Spleen (tissue), 7 donors: ENCODE measurements at regions not wholly inside any gene's neighbourhood (a gene's known extent, or its start where the extent isn't known, plus 50 kb on each side); places are given as distances from the start of the nearest gene placed in this dataset.

Experiments
- CTCF ChIP-seq, 11 experiments: fragments of 200-600 bp in 7 of 11; fragments of 450-650 bp in 4 of 11; sonication (generic) in 4 of 11; IDR thresholded peaks in 8 of 11; conservative IDR thresholded peaks in 3 of 11; 1 replicate in 7 of 11; 2 replicates in 4 of 11; pipeline versions ENCODE4 v1.4.0 to v1.8.0; 2016 to 2021; ENCODE audit warnings: antibody characterized with exemption in 11 of 11, inconsistent platforms in 4 of 11, mild to moderate bottlenecking in 1 of 11
- POLR2A ChIP-seq, 3 donors: fragments of 450-650 bp; IDR thresholded peaks; one replicate each; pipeline ENCODE4 v1.5.1; 2017; ENCODE audit warnings: antibody characterized with exemption in 3 of 3, mild to moderate bottlenecking in 1 of 3
- POLR2AphosphoS5 ChIP-seq, 3 donors: sonication (generic); formaldehyde crosslinking; IDR thresholded peaks; one replicate each; pipeline ENCODE4 v1.5.1; 2017; ENCODE audit warnings: antibody characterized with exemption in 3 of 3
- donor health status: DM: no; HTN: no; CAD: no; lungs with moderate emphysema.
- donor health status: DM: no; HTN: no; CAD: no.
- donor health status: DM: no; HTN: no; CAD: no.

GRCh38 chr5:20619591-20619990, 631.6 kb upstream of the CDH18 start:
- TF ChIP-seq POLR2AphosphoS5 (IDR thresholded peaks at IDR 0.05) (no peak), POLR2A (IDR thresholded peaks at IDR 0.05) (no peak), CTCF (IDR thresholded peaks at IDR 0.05 in 8 of 11, conservative IDR thresholded peaks at IDR 0.05 in 3 of 11) (no peak)
